C4-2B (cell line): ENCODE measurements at regions not wholly inside any gene's neighbourhood (a gene's known extent, or its start where the extent isn't known, plus 50 kb on each side); places are given as distances from the start of the nearest gene placed in this dataset.

Experiments
- ZFX ChIP-seq: fragments of 450-650 bp; IDR thresholded peaks from 2 replicates; pipeline ENCODE4 v1.6.1; 2017
- TF ChIP-seq, protein P1 (sequence below): fragments of 450-650 bp; conservative IDR thresholded peaks from 2 replicates; pipeline ENCODE4 v1.5.1; 2017; ENCODE audit warnings: mild to moderate bottlenecking

DNA sequence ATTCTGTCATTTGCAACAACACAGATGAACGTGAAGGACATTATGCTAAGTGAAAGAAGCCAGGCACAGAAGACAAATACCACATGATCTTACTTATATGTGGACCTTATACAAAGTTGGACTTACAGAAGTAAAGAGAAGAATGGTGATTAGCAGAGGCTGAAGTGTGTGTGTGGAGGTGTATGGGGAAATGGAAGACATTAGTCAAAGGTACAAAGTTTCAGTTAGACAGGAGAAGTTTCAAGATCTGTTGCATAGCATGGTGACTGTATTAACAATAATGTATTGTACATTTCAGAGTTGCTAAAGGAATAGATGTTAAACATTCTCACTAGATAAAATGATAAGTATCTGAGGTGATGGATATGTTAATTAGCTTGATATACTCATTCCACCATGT lies 124.4 kb upstream of the ADRA1D start:
- TF ChIP-seq, protein P1, sequence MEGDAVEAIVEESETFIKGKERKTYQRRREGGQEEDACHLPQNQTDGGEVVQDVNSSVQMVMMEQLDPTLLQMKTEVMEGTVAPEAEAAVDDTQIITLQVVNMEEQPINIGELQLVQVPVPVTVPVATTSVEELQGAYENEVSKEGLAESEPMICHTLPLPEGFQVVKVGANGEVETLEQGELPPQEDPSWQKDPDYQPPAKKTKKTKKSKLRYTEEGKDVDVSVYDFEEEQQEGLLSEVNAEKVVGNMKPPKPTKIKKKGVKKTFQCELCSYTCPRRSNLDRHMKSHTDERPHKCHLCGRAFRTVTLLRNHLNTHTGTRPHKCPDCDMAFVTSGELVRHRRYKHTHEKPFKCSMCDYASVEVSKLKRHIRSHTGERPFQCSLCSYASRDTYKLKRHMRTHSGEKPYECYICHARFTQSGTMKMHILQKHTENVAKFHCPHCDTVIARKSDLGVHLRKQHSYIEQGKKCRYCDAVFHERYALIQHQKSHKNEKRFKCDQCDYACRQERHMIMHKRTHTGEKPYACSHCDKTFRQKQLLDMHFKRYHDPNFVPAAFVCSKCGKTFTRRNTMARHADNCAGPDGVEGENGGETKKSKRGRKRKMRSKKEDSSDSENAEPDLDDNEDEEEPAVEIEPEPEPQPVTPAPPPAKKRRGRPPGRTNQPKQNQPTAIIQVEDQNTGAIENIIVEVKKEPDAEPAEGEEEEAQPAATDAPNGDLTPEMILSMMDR: no peak
- TF ChIP-seq ZFX: no peak
